ENCODE measurements at regions not wholly inside any gene's neighbourhood (a gene's known extent, or its start where the extent isn't known, plus 50 kb on each side); places are given as distances from the start of the nearest gene placed in this dataset.

GRCh38 chr3:40817017-40817416 is 292.3 kb downstream of the ZNF621 start:
- H2BK15ac ChIP-seq (ENCODE audit: low read depth, low read length) = no peak overlapping the region
- no peak overlapping the region for H4K5ac ChIP-seq (ENCODE audit: insufficient read length, low read depth, low read length)
- H3T11ph ChIP-seq (ENCODE audit: low read length) = no peak overlapping the region
- H4K20me1 ChIP-seq (ENCODE audit: control insufficient read depth, insufficient read depth, insufficient read length) = no peaks in the 10 kb centered on the region
- H3K14ac ChIP-seq (ENCODE audit: insufficient read depth, low read length) = no peak overlapping the region
- no peak overlapping the region for H3K27ac ChIP-seq (ENCODE audit: insufficient read length, low read depth, low read length)
- no peak overlapping the region for H2BK5ac ChIP-seq (ENCODE audit: insufficient read length, low read length)
- no peaks in the 10 kb centered on the region for H3K79me1 ChIP-seq (ENCODE audit: insufficient read depth, low read depth, low read length, poor library complexity, severe bottlenecking)
- no peak overlapping the region for H4K8ac ChIP-seq (replicated peaks; ENCODE audit: insufficient read length, low read depth, low read length)
- H3K79me2 ChIP-seq (ENCODE audit: insufficient read depth, low read length) = no peaks in the 10 kb centered on the region
- Mint-ChIP-seq H3K4me1 (no peaks in the 10 kb centered on the region; a peak in 1 of 4 replicates), H3K9me3 (peaks cover 2 to 7% of the 10 kb centered on the region in 2 experiments; a peak in 4 of 5 replicates), H3K27me3 (ENCODE audit: low read depth) (no peaks in the 10 kb centered on the region; the same call in 1 of the 2 replicates), H3K4me3 (no peak overlapping the region), H3K27ac (no peak overlapping the region), H3K36me3 (ENCODE audit: insufficient read depth in 1 of 3, low read depth in 3 of 3) (peaks cover 0 to 4% (median 4%) of the 10 kb centered on the region in 3 experiments; a peak in 3 of 7 replicates)
- no peaks in the 10 kb centered on the region for H3K23me2 ChIP-seq (ENCODE audit: insufficient read length, low read depth, low read length, poor library complexity, severe bottlenecking)
- H3K4me2 ChIP-seq (ENCODE audit: insufficient read depth, insufficient read length, low read length) = no peak overlapping the region
- no peak overlapping the region for H2BK20ac ChIP-seq (ENCODE audit: low read depth, low read length, poor library complexity, severe bottlenecking)
- DNase-seq = no peak
- H4K91ac ChIP-seq (ENCODE audit: insufficient read length, low read depth, low read length) = no peak overlapping the region
- H3K9me3 ChIP-seq (ENCODE audit: control insufficient read depth, low read depth, low read length) = no peaks in the 10 kb centered on the region
- no peak overlapping the region for H3K23ac ChIP-seq (ENCODE audit: insufficient read length, low read depth, low read length)
- H2BK12ac ChIP-seq (ENCODE audit: insufficient read length, low read depth, low read length) = no peak overlapping the region
- H2AFZ ChIP-seq (ENCODE audit: low read length) = no peak overlapping the region
- H3K4ac ChIP-seq (ENCODE audit: low read depth, low read length) = no peak overlapping the region
- H3K4me1 ChIP-seq (ENCODE audit: insufficient read depth, low read length) = no peaks in the 10 kb centered on the region
- H2AK5ac ChIP-seq (ENCODE audit: insufficient read length, low read length) = no peak overlapping the region
- H2BK120ac ChIP-seq (ENCODE audit: low read depth, low read length, poor library complexity, severe bottlenecking) = no peak overlapping the region
- H3K27me3 ChIP-seq (ENCODE audit: insufficient read depth, low read length) = no peaks in the 10 kb centered on the region
- H3K18ac ChIP-seq (ENCODE audit: insufficient read length, low read depth, low read length) = no peak overlapping the region
- no peak overlapping the region for H3K9ac ChIP-seq (ENCODE audit: extremely low read depth, insufficient read length, low read length)
- no peak overlapping the region for H3K56ac ChIP-seq (ENCODE audit: insufficient read length, low read depth, low read length)
- TF ChIP-seq, protein P1, sequence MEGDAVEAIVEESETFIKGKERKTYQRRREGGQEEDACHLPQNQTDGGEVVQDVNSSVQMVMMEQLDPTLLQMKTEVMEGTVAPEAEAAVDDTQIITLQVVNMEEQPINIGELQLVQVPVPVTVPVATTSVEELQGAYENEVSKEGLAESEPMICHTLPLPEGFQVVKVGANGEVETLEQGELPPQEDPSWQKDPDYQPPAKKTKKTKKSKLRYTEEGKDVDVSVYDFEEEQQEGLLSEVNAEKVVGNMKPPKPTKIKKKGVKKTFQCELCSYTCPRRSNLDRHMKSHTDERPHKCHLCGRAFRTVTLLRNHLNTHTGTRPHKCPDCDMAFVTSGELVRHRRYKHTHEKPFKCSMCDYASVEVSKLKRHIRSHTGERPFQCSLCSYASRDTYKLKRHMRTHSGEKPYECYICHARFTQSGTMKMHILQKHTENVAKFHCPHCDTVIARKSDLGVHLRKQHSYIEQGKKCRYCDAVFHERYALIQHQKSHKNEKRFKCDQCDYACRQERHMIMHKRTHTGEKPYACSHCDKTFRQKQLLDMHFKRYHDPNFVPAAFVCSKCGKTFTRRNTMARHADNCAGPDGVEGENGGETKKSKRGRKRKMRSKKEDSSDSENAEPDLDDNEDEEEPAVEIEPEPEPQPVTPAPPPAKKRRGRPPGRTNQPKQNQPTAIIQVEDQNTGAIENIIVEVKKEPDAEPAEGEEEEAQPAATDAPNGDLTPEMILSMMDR (conservative IDR thresholded peaks at IDR 0.05) = no peak

All from H9 (cell line).